Osteocyte (in vitro differentiated cells): ENCODE measurements at regions not wholly inside any gene's neighbourhood (a gene's known extent, or its start where the extent isn't known, plus 50 kb on each side); places are given as distances from the start of the nearest gene placed in this dataset.

Experiments used
- DNase-seq: peaks from one replicate; pipeline ENCODE4 v3.0.0; 2021; ENCODE audit warnings: mixed read lengths; ENCODE audit not compliant: unreplicated experiment; ENCODE audit errors: extremely low spot score
- H3K27ac Mint-ChIP-seq: one replicate; pipeline ENCODE4 v1.8.0; 2021; ENCODE audit warnings: mild to moderate bottlenecking, mixed read lengths; ENCODE audit not compliant: unreplicated experiment
- H3K27me3 Mint-ChIP-seq: one replicate; pipeline ENCODE4 v1.8.0; 2021; ENCODE audit warnings: mixed read lengths; ENCODE audit not compliant: unreplicated experiment
- H3K36me3 Mint-ChIP-seq: one replicate; pipeline ENCODE4 v1.8.0; 2021; ENCODE audit warnings: mixed read lengths; ENCODE audit not compliant: unreplicated experiment
- H3K4me1 Mint-ChIP-seq: one replicate; pipeline ENCODE4 v1.8.0; 2021; ENCODE audit warnings: mixed read lengths; ENCODE audit not compliant: unreplicated experiment
- H3K4me3 Mint-ChIP-seq: one replicate; pipeline ENCODE4 v1.8.0; 2021; ENCODE audit warnings: mild to moderate bottlenecking, moderate library complexity, mixed read lengths; ENCODE audit not compliant: unreplicated experiment
- H3K9me3 Mint-ChIP-seq: one replicate; pipeline ENCODE4 v1.8.0; 2021; ENCODE audit warnings: mixed read lengths; ENCODE audit not compliant: unreplicated experiment
- TF ChIP-seq, protein P1 (sequence below): fragments of 200-600 bp; sonication (generic); IDR thresholded peaks from 2 replicates; pipeline ENCODE4 v1.5.0; 2021; ENCODE audit warnings: antibody characterized with exemption, mild to moderate bottlenecking, moderate library complexity

DNA sequence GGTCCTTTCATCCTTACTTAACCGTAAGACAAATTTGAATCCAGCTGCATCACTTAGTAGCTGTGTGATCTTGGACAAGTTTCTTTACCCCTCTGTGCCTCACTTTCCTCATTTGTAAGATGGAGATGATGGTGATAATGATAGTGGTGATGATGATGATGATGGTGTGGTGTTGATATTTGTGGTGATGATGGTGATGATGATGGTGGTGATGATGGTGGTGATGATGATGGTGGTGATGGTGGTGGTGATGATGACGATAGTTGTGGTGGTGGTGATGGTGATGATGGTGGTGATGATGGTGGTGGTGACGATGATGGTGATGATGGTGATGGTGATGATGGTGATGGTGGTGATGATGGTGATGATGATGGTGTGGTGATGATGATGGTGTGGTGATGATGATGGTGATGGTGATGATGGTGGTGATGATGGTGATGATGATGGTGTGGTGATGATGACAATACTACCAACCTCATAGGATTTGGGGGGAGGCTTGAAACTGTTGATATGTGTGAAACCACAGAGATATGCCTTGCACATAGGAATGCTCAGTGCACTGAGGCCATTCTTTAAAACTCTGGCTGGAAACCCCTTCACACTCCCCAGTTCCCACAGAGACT lies 233.2 kb downstream of the LY86 start:
- Mint-ChIP-seq H3K4me1 (peaks cover 2% of the 10 kb centered on the region), H3K27ac (no peak overlapping the region), H3K27me3 (peaks cover 21% of the 10 kb centered on the region), H3K4me3 (no peak overlapping the region), H3K9me3 (no peaks in the 10 kb centered on the region), H3K36me3 (no peaks in the 10 kb centered on the region)
- no peak for DNase-seq
- TF ChIP-seq, protein P1, sequence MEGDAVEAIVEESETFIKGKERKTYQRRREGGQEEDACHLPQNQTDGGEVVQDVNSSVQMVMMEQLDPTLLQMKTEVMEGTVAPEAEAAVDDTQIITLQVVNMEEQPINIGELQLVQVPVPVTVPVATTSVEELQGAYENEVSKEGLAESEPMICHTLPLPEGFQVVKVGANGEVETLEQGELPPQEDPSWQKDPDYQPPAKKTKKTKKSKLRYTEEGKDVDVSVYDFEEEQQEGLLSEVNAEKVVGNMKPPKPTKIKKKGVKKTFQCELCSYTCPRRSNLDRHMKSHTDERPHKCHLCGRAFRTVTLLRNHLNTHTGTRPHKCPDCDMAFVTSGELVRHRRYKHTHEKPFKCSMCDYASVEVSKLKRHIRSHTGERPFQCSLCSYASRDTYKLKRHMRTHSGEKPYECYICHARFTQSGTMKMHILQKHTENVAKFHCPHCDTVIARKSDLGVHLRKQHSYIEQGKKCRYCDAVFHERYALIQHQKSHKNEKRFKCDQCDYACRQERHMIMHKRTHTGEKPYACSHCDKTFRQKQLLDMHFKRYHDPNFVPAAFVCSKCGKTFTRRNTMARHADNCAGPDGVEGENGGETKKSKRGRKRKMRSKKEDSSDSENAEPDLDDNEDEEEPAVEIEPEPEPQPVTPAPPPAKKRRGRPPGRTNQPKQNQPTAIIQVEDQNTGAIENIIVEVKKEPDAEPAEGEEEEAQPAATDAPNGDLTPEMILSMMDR, result no peak

DNA sequence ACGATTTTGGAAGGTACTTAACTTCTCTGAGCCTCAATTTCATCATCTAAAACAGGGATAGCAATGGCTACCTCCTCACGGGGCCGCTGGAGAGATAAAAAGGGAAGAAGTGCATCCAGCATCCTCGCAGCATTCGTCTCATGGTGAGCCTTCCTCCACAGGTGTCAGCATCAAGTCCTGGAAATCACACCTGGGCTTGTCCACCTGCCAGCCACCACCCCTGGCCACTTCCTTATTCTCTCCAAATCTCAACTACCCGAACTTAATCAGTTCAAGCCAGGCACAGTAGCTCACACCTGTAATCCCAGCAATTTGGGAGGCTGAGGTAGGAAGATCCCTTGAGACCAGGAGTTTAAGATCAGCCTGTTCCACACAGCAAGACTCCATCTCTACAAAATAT lies 234.5 kb downstream of the LY86 start:
- Mint-ChIP-seq H3K36me3 (no peaks in the 10 kb centered on the region), H3K9me3 (no peaks in the 10 kb centered on the region), H3K27ac (no peak overlapping the region), H3K4me3 (no peak overlapping the region), H3K27me3 (peaks cover 21% of the 10 kb centered on the region), H3K4me1 (peaks cover 2% of the 10 kb centered on the region)
- no peak for DNase-seq
- TF ChIP-seq, protein P1, result no peak

DNA sequence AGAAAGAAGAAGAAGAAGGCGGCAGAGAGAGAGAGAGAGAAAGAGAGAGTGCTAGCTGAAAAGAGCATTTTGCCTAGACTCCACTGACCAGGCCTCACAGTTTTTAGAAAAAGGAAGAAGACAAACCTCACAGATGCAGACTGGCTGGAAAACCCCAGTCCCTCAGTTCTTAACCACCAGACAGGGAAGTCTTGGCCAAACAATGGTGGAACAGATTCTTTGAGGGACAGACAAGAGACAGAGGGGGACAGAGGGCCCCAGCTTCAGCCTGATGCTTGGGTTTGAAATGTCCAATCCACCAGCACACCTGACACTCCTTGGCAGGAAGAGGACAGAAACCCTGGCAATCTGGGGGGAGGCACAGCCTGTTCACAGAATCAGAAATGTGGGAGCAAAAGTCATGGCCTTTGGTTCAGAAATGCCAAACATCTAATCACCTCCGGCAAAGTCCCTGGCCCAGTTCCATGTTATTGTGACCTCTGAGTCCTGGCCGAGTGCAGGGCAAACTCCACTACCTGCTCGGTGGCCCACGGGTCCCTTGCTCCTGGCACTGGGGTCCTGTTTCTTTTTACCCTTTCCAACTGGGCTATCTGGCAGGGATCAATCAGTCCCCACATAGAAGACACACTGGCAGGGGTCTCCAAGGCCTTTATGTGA lies 235.2 kb downstream of the LY86 start:
- H3K27ac Mint-ChIP-seq, result no peak overlapping the region
- no peaks in the 10 kb centered on the region for H3K9me3 Mint-ChIP-seq
- H3K36me3 Mint-ChIP-seq, result no peaks in the 10 kb centered on the region
- H3K4me1 Mint-ChIP-seq, result peaks cover 2% of the 10 kb centered on the region
- DNase-seq, result no peak
- TF ChIP-seq, protein P1, result no peak
- H3K4me3 Mint-ChIP-seq, result no peak overlapping the region
- H3K27me3 Mint-ChIP-seq, result peaks cover 21% of the 10 kb centered on the region

DNA sequence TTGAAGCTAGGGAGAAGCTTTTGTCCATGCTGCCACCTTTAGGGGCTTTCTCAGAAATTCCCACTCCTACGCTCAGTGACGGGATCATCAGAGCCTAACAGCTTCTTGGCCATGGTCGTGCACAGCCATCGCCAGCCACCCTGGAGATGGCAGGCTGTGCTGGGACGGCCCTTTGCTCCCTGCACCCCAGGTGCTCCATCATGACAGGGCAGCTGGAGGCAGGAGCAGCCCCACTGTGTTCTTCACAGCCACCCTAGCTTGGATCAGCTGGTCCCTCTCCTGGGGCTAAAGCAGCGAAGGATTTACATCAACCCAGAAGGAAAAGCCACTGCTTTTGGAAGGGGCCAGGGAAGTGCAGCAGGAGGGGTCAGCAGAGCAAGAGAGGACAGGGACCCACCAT lies 235.9 kb downstream of the LY86 start:
- Mint-ChIP-seq H3K4me1 (peaks cover 2% of the 10 kb centered on the region), H3K9me3 (no peaks in the 10 kb centered on the region), H3K4me3 (no peak overlapping the region), H3K36me3 (no peaks in the 10 kb centered on the region), H3K27me3 (peaks cover 16% of the 10 kb centered on the region), H3K27ac (no peak overlapping the region)
- DNase-seq, result no peak
- TF ChIP-seq, protein P1, result no peak

DNA sequence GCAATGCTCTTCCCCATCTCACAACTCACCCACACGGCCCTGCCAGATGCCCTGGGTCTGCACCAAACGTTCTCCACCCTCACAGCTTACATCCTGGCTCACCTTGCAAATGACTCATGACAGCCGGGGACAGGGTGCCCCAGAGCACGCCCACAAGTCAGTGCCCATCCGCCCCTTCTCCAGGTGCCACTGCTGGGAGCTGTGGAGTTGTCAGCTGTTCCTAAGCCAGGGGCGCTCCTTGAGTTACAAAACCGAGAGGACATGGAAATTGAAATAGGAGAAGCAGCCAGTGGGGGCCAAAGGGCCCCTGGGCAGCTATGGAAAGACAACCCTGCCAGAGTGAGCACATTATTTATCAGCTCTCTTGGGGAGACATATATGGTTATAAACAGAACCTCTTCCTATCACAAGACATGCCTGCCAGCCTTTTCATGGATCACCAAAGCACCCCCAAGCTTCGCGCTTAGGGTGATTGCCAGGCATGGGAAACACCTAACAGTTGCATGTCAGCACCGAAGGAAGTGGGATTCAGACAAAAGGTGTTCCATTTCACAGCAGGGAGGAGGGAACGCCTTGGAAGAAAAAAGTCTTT lies 236.8 kb downstream of the LY86 start:
- H3K27ac Mint-ChIP-seq, result no peak overlapping the region
- DNase-seq, result no peak
- peaks cover 16% of the 10 kb centered on the region for H3K27me3 Mint-ChIP-seq
- H3K9me3 Mint-ChIP-seq, result no peaks in the 10 kb centered on the region
- H3K4me3 Mint-ChIP-seq, result no peak overlapping the region
- TF ChIP-seq, protein P1, result no peak
- no peaks in the 10 kb centered on the region for H3K36me3 Mint-ChIP-seq
- peaks cover 2% of the 10 kb centered on the region for H3K4me1 Mint-ChIP-seq
